ENCODE measurements at regions not wholly inside any gene's neighbourhood (a gene's known extent, or its start where the extent isn't known, plus 50 kb on each side); places are given as distances from the start of the nearest gene placed in this dataset.

DNA sequence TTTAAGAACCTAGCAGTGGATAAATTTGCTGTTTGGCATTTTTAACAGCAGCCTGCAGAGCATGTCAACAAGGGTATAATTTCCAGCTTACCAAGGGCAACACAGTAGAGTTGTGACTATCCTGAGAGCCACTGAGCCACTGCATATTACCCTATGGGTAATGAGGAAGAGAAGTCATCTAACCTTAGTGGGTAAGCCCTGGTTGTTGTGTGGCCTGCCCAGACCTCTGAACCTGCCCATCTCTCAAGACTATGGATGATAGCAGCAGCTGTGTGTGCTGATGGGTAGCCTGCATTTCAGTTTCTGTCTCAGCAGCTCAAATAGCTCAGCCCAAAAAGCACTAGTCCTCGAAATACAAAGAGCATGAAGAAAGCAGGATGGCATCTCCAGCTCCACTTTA lies 56.1 kb upstream of the PIP5K1B start:
- no peak for DNase-seq

DNA sequence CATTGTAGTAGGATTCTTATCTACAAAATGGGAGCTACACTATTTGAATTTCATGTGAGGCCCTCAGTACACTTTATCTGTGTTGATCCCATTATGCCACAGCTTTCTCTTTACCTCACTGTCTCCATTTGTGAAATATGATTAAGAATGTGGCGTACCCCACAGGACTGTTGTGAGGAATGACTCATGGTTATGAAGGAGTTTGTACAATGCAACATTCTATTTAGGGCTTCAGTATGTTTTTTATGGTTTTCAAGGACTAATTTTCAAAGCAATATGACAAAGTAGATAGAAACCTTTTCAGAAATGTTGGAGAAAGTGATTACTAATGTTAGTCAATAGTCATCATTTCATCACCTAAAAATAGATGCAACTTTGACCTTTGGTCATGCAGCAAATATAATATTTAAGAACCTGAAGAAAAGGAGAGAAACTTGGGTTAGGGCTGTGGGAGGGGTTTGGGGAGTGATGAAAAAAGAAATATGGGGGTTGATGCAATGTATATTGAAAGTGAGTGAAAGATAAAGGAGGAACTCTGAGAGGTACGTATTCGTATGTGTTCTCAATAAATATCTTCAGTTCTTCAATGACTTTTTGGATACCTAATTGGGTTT lies 53.7 kb upstream of the PIP5K1B start:
- no peak for DNase-seq

DNA sequence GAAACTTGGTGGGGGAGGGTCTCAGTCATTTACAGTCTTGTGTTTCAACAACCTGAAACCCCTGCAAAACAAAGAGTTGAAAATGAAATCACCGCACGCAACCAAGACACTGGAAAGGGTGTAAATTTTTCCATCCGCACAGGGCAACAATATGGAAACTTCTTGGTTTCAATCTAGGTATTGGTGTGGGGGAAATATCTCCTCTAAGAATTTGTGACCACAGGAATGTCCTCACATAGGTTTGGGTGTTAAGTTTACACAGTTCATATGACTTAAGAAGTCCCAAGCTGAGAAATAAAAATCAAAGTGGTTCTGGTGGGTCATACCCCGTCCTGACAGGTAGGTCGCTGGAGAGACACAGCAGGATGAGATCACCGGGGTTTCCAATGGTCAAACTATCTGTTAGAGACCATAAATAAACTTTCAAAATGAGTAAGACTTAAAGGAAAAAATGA lies 51.9 kb upstream of the PIP5K1B start:
- peak; percentile 18 to 35 for DNase-seq

DNA sequence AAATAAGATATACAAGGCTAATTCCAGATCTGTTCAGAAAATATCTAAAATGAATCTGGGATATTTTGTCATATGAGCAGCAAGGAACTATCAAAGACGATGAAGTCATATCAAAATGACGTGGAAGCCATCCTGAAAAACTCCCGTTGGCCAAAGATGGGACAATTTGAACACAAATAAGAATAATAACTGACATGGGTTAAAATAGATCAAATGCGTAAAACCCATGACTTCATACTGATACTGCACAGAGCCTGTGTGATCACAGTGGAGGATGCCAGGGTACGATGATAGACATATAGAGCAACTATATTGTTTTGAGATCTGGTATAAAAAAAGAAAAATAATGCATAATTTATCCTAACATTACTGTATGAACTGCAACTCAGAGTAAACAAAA lies 51.0 kb upstream of the PIP5K1B start:
- no peak for DNase-seq

All from stimulated activated CD4-positive, alpha-beta T cell treated with anti-CD3 and anti-CD28 coated beads, Interleukin-2, amount 100 ng/mL, for 48 hours (primary cell).